ENCODE measurements at regions not wholly inside any gene's neighbourhood (a gene's known extent, or its start where the extent isn't known, plus 50 kb on each side); places are given as distances from the start of the nearest gene placed in this dataset.
"Not testable (repeated sequence)": the region's sequence is repeated elsewhere in the genome, so short reads cannot be mapped to it uniquely, and the experiment has no call there.

GRCh38 chr17:73841431-73842060 is 197.3 kb upstream of the SDK2 start:
- DNase-seq (ENCODE audit: low read depth in 4 of 4, low spot score in 1 of 4): no peak

- no peak for DNase-seq (ENCODE audit: low read depth in 4 of 4, low spot score in 1 of 4)
These were observed 203.7 kb upstream of the SDK2 start for GRCh38 chr17:73847952-73848351.

GRCh38 chr17:73850426-73850825 is 206.2 kb upstream of the SDK2 start:
- no peak for DNase-seq (ENCODE audit: low read depth in 4 of 4, low spot score in 1 of 4)

GRCh38 chr17:73851091-73851490 is 206.8 kb upstream of the SDK2 start:
- no peak for DNase-seq (ENCODE audit: low read depth in 4 of 4, low spot score in 1 of 4)

GRCh38 chr17:73851921-73852320 is 207.7 kb upstream of the SDK2 start:
- DNase-seq (ENCODE audit: low read depth in 4 of 4, low spot score in 1 of 4): no peak

- DNase-seq (ENCODE audit: low read depth in 4 of 4, low spot score in 1 of 4): no peak
These were observed 211.6 kb upstream of the SDK2 start for GRCh38 chr17:73855720-73856333.

- no peak for DNase-seq (ENCODE audit: low read depth in 4 of 4, low spot score in 1 of 4)
These were observed 212.3 kb upstream of the SDK2 start for GRCh38 chr17:73856556-73856955.

- DNase-seq (ENCODE audit: low read depth in 4 of 4, low spot score in 1 of 4): not testable (repeated sequence)
These were observed 215.3 kb upstream of the SDK2 start for GRCh38 chr17:73859439-73860008.

GRCh38 chr17:73861543-73861942 is 217.3 kb upstream of the SDK2 start:
- no peak for DNase-seq (ENCODE audit: low read depth in 4 of 4, low spot score in 1 of 4)

GRCh38 chr17:73863761-73864535 is 219.7 kb upstream of the SDK2 start:
- no peak for DNase-seq (ENCODE audit: low read depth in 4 of 4, low spot score in 1 of 4)

- no peak for DNase-seq (ENCODE audit: low read depth in 4 of 4, low spot score in 1 of 4)
These were observed 221.6 kb upstream of the SDK2 start for GRCh38 chr17:73865831-73866230.

- DNase-seq (ENCODE audit: low read depth in 4 of 4, low spot score in 1 of 4): no peak
These were observed 222.8 kb upstream of the SDK2 start for GRCh38 chr17:73867056-73867455.

- no peak for DNase-seq (ENCODE audit: low read depth in 4 of 4, low spot score in 1 of 4)
These were observed 225.8 kb upstream of the SDK2 start for GRCh38 chr17:73870068-73870467.

- DNase-seq (ENCODE audit: low read depth in 4 of 4, low spot score in 1 of 4): no peak
These were observed 226.2 kb upstream of the SDK2 start for GRCh38 chr17:73870473-73870872.

GRCh38 chr17:73872816-73873215 is 228.6 kb upstream of the SDK2 start:
- no peak for DNase-seq (ENCODE audit: low read depth in 4 of 4, low spot score in 1 of 4)

- DNase-seq (ENCODE audit: low read depth in 4 of 4, low spot score in 1 of 4): no peak
These were observed 229.9 kb upstream of the SDK2 start for GRCh38 chr17:73874008-73874720.

- no peak for DNase-seq (ENCODE audit: low read depth in 4 of 4, low spot score in 1 of 4)
These were observed 231.1 kb upstream of the SDK2 start for GRCh38 chr17:73875346-73875745.

- DNase-seq (ENCODE audit: low read depth in 4 of 4, low spot score in 1 of 4): no peak
These were observed 233.7 kb upstream of the SDK2 start for GRCh38 chr17:73877962-73878361.

GRCh38 chr17:73878923-73879322 is 234.7 kb upstream of the SDK2 start:
- no peak for DNase-seq (ENCODE audit: low read depth in 4 of 4, low spot score in 1 of 4)

GRCh38 chr17:73879987-73880386 is 235.7 kb upstream of the SDK2 start:
- DNase-seq (ENCODE audit: low read depth in 4 of 4, low spot score in 1 of 4): no peak

- DNase-seq (ENCODE audit: low read depth in 4 of 4, low spot score in 1 of 4): no peak
These were observed 238.3 kb upstream of the SDK2 start for GRCh38 chr17:73882590-73882989.
